ENCODE measurements at regions not wholly inside any gene's neighbourhood (a gene's known extent, or its start where the extent isn't known, plus 50 kb on each side); places are given as distances from the start of the nearest gene placed in this dataset.

- Histone ChIP-seq H3K27me3 (ENCODE audit: control insufficient read depth in 3 of 3, insufficient read depth in 3 of 3, low read depth in 1 of 3, low read length in 3 of 3) (peaks cover 0 to 3% (median 0%) of the 10 kb centered on the region in 3 experiments), H3K36me3 (replicated peaks in 1 of 2; ENCODE audit: control insufficient read depth in 2 of 2, insufficient read depth in 2 of 2, low read length in 2 of 2) (no peaks in the 10 kb centered on the region), H3K4ac (ENCODE audit: low read length) (no peak overlapping the region), H3K4me1 (ENCODE audit: control insufficient read depth in 2 of 2, insufficient read depth in 1 of 2, low read depth in 1 of 2, low read length in 2 of 2) (peaks cover 2 to 10% of the 10 kb centered on the region in 2 donors), H3K27ac (replicated peaks; ENCODE audit: low read length) (no peak overlapping the region), H4K91ac (ENCODE audit: low read depth, low read length, poor library complexity) (no peak overlapping the region), H2AK5ac (ENCODE audit: low read depth, low read length) (no peak overlapping the region), H2AFZ (ENCODE audit: low read length) (no peak overlapping the region), H3K23ac (ENCODE audit: low read depth, low read length, poor library complexity) (no peak overlapping the region), H2BK15ac (ENCODE audit: low read length) (no peak overlapping the region), H3K4me2 (ENCODE audit: insufficient read depth, low read length, poor library complexity, severe bottlenecking) (no peak overlapping the region), H3K14ac (ENCODE audit: low read length) (no peak overlapping the region), H3K9ac (ENCODE audit: low read depth, low read length, poor library complexity) (no peak overlapping the region), H3K4me3 (ENCODE audit: low read length in 2 of 2) (no peak overlapping the region), H3K79me1 (ENCODE audit: low read depth, low read length) (no peaks in the 10 kb centered on the region), H2BK12ac (ENCODE audit: low read length) (no peak overlapping the region), H2BK5ac (ENCODE audit: low read length) (no peak overlapping the region), H3K9me3 (replicated peaks in 1 of 2; ENCODE audit: control insufficient read depth in 2 of 2, insufficient read depth in 1 of 2, low read depth in 1 of 2, low read length in 2 of 2) (no peaks in the 10 kb centered on the region), H3K18ac (ENCODE audit: low read length) (no peak overlapping the region), H4K8ac (ENCODE audit: low read depth, low read length) (no peak overlapping the region), H2BK120ac (ENCODE audit: low read depth, low read length) (no peak overlapping the region)
- WGBS, 2 donors (ENCODE audit: extremely low coverage in 2 of 2, insufficient read length in 2 of 2, insufficient replicate concordance in 1 of 2): no CpG with 5 or more reads among the region's 7 CpGs
- DNase-seq (ENCODE audit: low spot score): no peak
These were observed 132.9 kb downstream of the SREK1 start for GRCh38 chr5:66276986-66277385.

- H4K91ac ChIP-seq (ENCODE audit: low read depth, low read length, poor library complexity): no peak overlapping the region
- H3K18ac ChIP-seq (ENCODE audit: low read length): peak overlapping the region; percentile 53
- no peak overlapping the region for H3K9ac ChIP-seq (ENCODE audit: low read depth, low read length, poor library complexity)
- no peaks in the 10 kb centered on the region for H3K36me3 ChIP-seq (replicated peaks in 1 of 2; ENCODE audit: control insufficient read depth in 2 of 2, insufficient read depth in 2 of 2, low read length in 2 of 2)
- H3K4me2 ChIP-seq (ENCODE audit: insufficient read depth, low read length, poor library complexity, severe bottlenecking): no peak overlapping the region
- no peak overlapping the region for H2BK120ac ChIP-seq (ENCODE audit: low read depth, low read length)
- 100% methylated on average over 1 of the region's 2 CpGs; no CpG with 5 or more reads in 1 of the 2 donors for WGBS, 2 donors (ENCODE audit: extremely low coverage in 2 of 2, insufficient read length in 2 of 2, insufficient replicate concordance in 1 of 2)
- H3K27ac ChIP-seq (replicated peaks; ENCODE audit: low read length): no peak overlapping the region
- no peak for DNase-seq (ENCODE audit: low spot score)
- no peak overlapping the region for H2BK12ac ChIP-seq (ENCODE audit: low read length)
- H2AFZ ChIP-seq (ENCODE audit: low read length): no peak overlapping the region
- H3K23ac ChIP-seq (ENCODE audit: low read depth, low read length, poor library complexity): no peak overlapping the region
- H3K14ac ChIP-seq (ENCODE audit: low read length): no peak overlapping the region
- H3K4me3 ChIP-seq (ENCODE audit: low read length in 2 of 2): no peak overlapping the region
- H2AK5ac ChIP-seq (ENCODE audit: low read depth, low read length): no peak overlapping the region
- no peak overlapping the region for H3K4ac ChIP-seq (ENCODE audit: low read length)
- no peak overlapping the region for H2BK15ac ChIP-seq (ENCODE audit: low read length)
- H3K27me3 ChIP-seq (ENCODE audit: control insufficient read depth in 3 of 3, insufficient read depth in 3 of 3, low read depth in 1 of 3, low read length in 3 of 3): peaks cover 0 to 3% (median 0%) of the 10 kb centered on the region in 3 experiments
- H4K8ac ChIP-seq (ENCODE audit: low read depth, low read length): no peak overlapping the region
- H3K4me1 ChIP-seq (ENCODE audit: control insufficient read depth in 2 of 2, insufficient read depth in 1 of 2, low read depth in 1 of 2, low read length in 2 of 2): peaks cover 0 to 9% of the 10 kb centered on the region in 2 donors
- no peaks in the 10 kb centered on the region for H3K9me3 ChIP-seq (replicated peaks in 1 of 2; ENCODE audit: control insufficient read depth in 2 of 2, insufficient read depth in 1 of 2, low read depth in 1 of 2, low read length in 2 of 2)
- H3K79me1 ChIP-seq (ENCODE audit: low read depth, low read length): no peaks in the 10 kb centered on the region
- H2BK5ac ChIP-seq (ENCODE audit: low read length): no peak overlapping the region
These were observed 133.9 kb downstream of the SREK1 start for GRCh38 chr5:66277981-66278380.

- no peak overlapping the region for H2BK120ac ChIP-seq (ENCODE audit: low read depth, low read length)
- no peak overlapping the region for H3K23ac ChIP-seq (ENCODE audit: low read depth, low read length, poor library complexity)
- no peak overlapping the region for H4K91ac ChIP-seq (ENCODE audit: low read depth, low read length, poor library complexity)
- H3K36me3 ChIP-seq (replicated peaks in 1 of 2; ENCODE audit: control insufficient read depth in 2 of 2, insufficient read depth in 2 of 2, low read length in 2 of 2): no peaks in the 10 kb centered on the region
- no peaks in the 10 kb centered on the region for H3K4me1 ChIP-seq (ENCODE audit: control insufficient read depth in 2 of 2, insufficient read depth in 1 of 2, low read depth in 1 of 2, low read length in 2 of 2)
- no peak overlapping the region for H2BK12ac ChIP-seq (ENCODE audit: low read length)
- H2BK15ac ChIP-seq (ENCODE audit: low read length): no peak overlapping the region
- H3K14ac ChIP-seq (ENCODE audit: low read length): no peak overlapping the region
- H3K4me3 ChIP-seq (ENCODE audit: low read length in 2 of 2): no peak overlapping the region
- no peak overlapping the region for H4K8ac ChIP-seq (ENCODE audit: low read depth, low read length)
- H3K4me2 ChIP-seq (ENCODE audit: insufficient read depth, low read length, poor library complexity, severe bottlenecking): no peak overlapping the region
- H3K9ac ChIP-seq (ENCODE audit: low read depth, low read length, poor library complexity): no peak overlapping the region
- no peak for DNase-seq (ENCODE audit: low spot score)
- no peak overlapping the region for H3K18ac ChIP-seq (ENCODE audit: low read length)
- no peaks in the 10 kb centered on the region for H3K9me3 ChIP-seq (replicated peaks in 1 of 2; ENCODE audit: control insufficient read depth in 2 of 2, insufficient read depth in 1 of 2, low read depth in 1 of 2, low read length in 2 of 2)
- no peak overlapping the region for H2AFZ ChIP-seq (ENCODE audit: low read length)
- H3K27ac ChIP-seq (replicated peaks; ENCODE audit: low read length): no peak overlapping the region
- H3K79me1 ChIP-seq (ENCODE audit: low read depth, low read length): no peaks in the 10 kb centered on the region
- H2AK5ac ChIP-seq (ENCODE audit: low read depth, low read length): no peak overlapping the region
- no peaks in the 10 kb centered on the region for H3K27me3 ChIP-seq (ENCODE audit: control insufficient read depth in 3 of 3, insufficient read depth in 3 of 3, low read depth in 1 of 3, low read length in 3 of 3)
- no peak overlapping the region for H2BK5ac ChIP-seq (ENCODE audit: low read length)
- H3K4ac ChIP-seq (ENCODE audit: low read length): no peak overlapping the region
- no CpG with 5 or more reads among the region's 4 CpGs for WGBS, 2 donors (ENCODE audit: extremely low coverage in 2 of 2, insufficient read length in 2 of 2, insufficient replicate concordance in 1 of 2)
These were observed 137.2 kb downstream of the SREK1 start for GRCh38 chr5:66281294-66281693.

DNA sequence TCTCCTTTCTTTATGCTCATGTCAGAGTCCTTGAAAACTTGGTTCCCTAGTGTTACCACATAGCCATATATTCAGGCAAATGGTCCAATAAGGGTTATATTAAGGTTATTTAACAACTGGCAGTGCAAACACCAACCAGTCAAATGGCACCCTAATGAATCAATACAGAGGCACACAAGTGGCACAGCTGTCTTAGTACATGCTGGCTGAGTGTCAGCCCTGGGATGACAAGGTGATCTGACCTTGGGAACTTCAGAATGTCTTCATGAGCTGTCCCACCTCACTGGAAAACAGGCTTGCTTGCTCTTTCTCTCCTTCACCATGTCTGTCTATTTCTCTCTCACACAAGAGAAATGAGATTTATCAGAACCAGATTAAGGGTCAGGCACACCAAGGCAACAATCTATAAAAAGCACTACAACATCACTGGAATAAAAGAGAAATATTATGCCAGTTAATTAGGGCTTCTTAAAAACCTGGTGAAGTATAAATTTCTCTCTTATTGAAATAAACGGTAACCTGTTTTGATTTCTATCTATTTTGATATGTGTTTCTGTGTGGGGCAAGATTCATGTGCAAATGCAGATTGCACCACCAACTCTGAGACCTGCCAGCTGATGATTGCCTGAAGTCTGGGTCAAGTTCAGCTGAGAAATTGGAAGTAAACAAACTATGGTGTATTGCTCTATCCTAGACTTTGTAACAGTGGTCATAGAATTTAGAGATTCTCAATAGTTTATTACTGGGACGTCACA is 140.7 kb downstream of the SREK1 start:
- Histone ChIP-seq H3K27ac (replicated peaks; ENCODE audit: low read length) (no peak overlapping the region), H3K4me3 (ENCODE audit: low read length in 2 of 2) (no peak overlapping the region), H2BK5ac (ENCODE audit: low read length) (no peak overlapping the region), H3K9me3 (replicated peaks in 1 of 2; ENCODE audit: control insufficient read depth in 2 of 2, insufficient read depth in 1 of 2, low read depth in 1 of 2, low read length in 2 of 2) (peaks cover 0 to 1% of the 10 kb centered on the region in 2 donors), H3K36me3 (replicated peaks in 1 of 2; ENCODE audit: control insufficient read depth in 2 of 2, insufficient read depth in 2 of 2, low read length in 2 of 2) (no peaks in the 10 kb centered on the region), H2BK12ac (ENCODE audit: low read length) (no peak overlapping the region), H4K91ac (ENCODE audit: low read depth, low read length, poor library complexity) (no peak overlapping the region), H4K8ac (ENCODE audit: low read depth, low read length) (no peak overlapping the region), H2BK120ac (ENCODE audit: low read depth, low read length) (no peak overlapping the region), H3K9ac (ENCODE audit: low read depth, low read length, poor library complexity) (no peak overlapping the region), H3K4me1 (ENCODE audit: control insufficient read depth in 2 of 2, insufficient read depth in 1 of 2, low read depth in 1 of 2, low read length in 2 of 2) (no peaks in the 10 kb centered on the region), H2AK5ac (ENCODE audit: low read depth, low read length) (no peak overlapping the region), H3K79me1 (ENCODE audit: low read depth, low read length) (no peaks in the 10 kb centered on the region), H3K14ac (ENCODE audit: low read length) (no peak overlapping the region), H3K4ac (ENCODE audit: low read length) (no peak overlapping the region), H2BK15ac (ENCODE audit: low read length) (no peak overlapping the region), H3K23ac (ENCODE audit: low read depth, low read length, poor library complexity) (no peak overlapping the region), H3K4me2 (ENCODE audit: insufficient read depth, low read length, poor library complexity, severe bottlenecking) (no peak overlapping the region), H3K18ac (ENCODE audit: low read length) (no peak overlapping the region), H2AFZ (ENCODE audit: low read length) (no peak overlapping the region), H3K27me3 (ENCODE audit: control insufficient read depth in 3 of 3, insufficient read depth in 3 of 3, low read depth in 1 of 3, low read length in 3 of 3) (no peaks in the 10 kb centered on the region)
- no CpG with 5 or more reads among the region's 2 CpGs for WGBS, 2 donors (ENCODE audit: extremely low coverage in 2 of 2, insufficient read length in 2 of 2, insufficient replicate concordance in 1 of 2)
- no peak for DNase-seq (ENCODE audit: low spot score)

Data from neuronal stem cell (in vitro differentiated cells).